GM21526 (cell line): ENCODE measurements at regions not wholly inside any gene's neighbourhood (a gene's known extent, or its start where the extent isn't known, plus 50 kb on each side); places are given as distances from the start of the nearest gene placed in this dataset.

Source experiments
- ATAC-seq: cut with Tn5 transposase; IDR thresholded peaks from one replicate; pipeline ENCODE4 v1.9.1; 2021; ENCODE audit warnings: moderate library complexity; ENCODE audit not compliant: unreplicated experiment, low FRiP score

- ATAC-seq, result no peak
These were observed 537.7 kb upstream of the MDFIC2 start for GRCh38 chr3:70849911-70850699.

- no peak for ATAC-seq
These were observed 527.9 kb upstream of the MDFIC2 start for GRCh38 chr3:70840106-70840870.

- ATAC-seq, result no peak
These were observed 521.0 kb upstream of the MDFIC2 start for GRCh38 chr3:70833239-70833960.

- ATAC-seq, result no peak
These were observed 520.4 kb upstream of the MDFIC2 start for GRCh38 chr3:70832834-70833205.

- ATAC-seq, result no peak
These were observed 519.8 kb upstream of the MDFIC2 start for GRCh38 chr3:70832089-70832833.

- no peak for ATAC-seq
These were observed 516.7 kb upstream of the MDFIC2 start for GRCh38 chr3:70829092-70829491.

GRCh38 chr3:70824773-70825172 lies 512.3 kb upstream of the MDFIC2 start:
- no peak for ATAC-seq

- no peak for ATAC-seq
These were observed 511.6 kb upstream of the MDFIC2 start for GRCh38 chr3:70824078-70824477.

GRCh38 chr3:70823622-70824021 lies 511.2 kb upstream of the MDFIC2 start:
- ATAC-seq, result no peak

- no peak for ATAC-seq
These were observed 510.2 kb upstream of the MDFIC2 start for GRCh38 chr3:70822669-70823068.

- ATAC-seq, result no peak
These were observed 509.2 kb upstream of the MDFIC2 start for GRCh38 chr3:70821602-70822001.

- ATAC-seq, result no peak
These were observed 508.0 kb upstream of the MDFIC2 start for GRCh38 chr3:70820397-70820796.

GRCh38 chr3:70818145-70818544 lies 505.7 kb upstream of the MDFIC2 start:
- ATAC-seq, result no peak

- no peak for ATAC-seq
These were observed 503.9 kb upstream of the MDFIC2 start for GRCh38 chr3:70816346-70816745.

- ATAC-seq, result no peak
These were observed 503.4 kb upstream of the MDFIC2 start for GRCh38 chr3:70815817-70816216.

- ATAC-seq, result no peak
These were observed 500.9 kb upstream of the MDFIC2 start for GRCh38 chr3:70813311-70813710.

- ATAC-seq, result no peak
These were observed 499.4 kb upstream of the MDFIC2 start for GRCh38 chr3:70811880-70812279.

GRCh38 chr3:70808881-70809280 lies 496.4 kb upstream of the MDFIC2 start:
- ATAC-seq, result no peak

- ATAC-seq, result no peak
These were observed 494.1 kb upstream of the MDFIC2 start for GRCh38 chr3:70806556-70806955.

GRCh38 chr3:70806021-70806420 lies 493.6 kb upstream of the MDFIC2 start:
- ATAC-seq, result no peak
